IPS-NIHi11 (cell line): ENCODE measurements at regions not wholly inside any gene's neighbourhood (a gene's known extent, or its start where the extent isn't known, plus 50 kb on each side); places are given as distances from the start of the nearest gene placed in this dataset.
"Not testable (repeated sequence)": the region's sequence is repeated elsewhere in the genome, so short reads cannot be mapped to it uniquely, and the experiment has no call there.

Experiments
- DNase-seq: peaks from one replicate; pipeline ENCODE4 v3.0.0; 2012; ENCODE audit warnings: mixed read lengths, low spot score

DNA sequence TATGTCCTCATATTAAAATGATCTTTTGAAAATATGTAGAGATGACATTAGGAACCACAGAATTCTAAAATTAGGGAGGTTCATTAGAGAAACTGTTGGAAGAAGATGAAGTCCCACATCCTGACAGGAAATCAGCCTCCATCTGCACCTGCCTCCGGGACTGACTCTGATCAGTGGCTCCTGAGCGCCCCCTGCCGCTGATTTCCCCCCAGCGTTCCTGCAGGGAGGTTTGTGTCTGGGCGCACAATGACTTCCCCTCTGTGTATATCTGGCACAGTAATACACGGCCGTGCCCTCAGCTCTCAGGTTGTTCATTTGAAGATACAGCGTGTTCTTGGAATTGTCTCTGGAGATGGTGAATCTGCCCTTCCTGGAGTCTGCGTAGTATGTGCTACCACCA is 883.8 kb downstream of the TMEM121 start:
- not testable (repeated sequence) for DNase-seq

GRCh38 chr14:106414464-106414863 is 888.1 kb downstream of the TMEM121 start:
- DNase-seq, result no peak

GRCh38 chr14:106417224-106418049 is 891.1 kb downstream of the TMEM121 start:
- no peak for DNase-seq

- DNase-seq, result no peak
These were observed 893.1 kb downstream of the TMEM121 start for GRCh38 chr14:106419376-106419965.

GRCh38 chr14:106421431-106422033 is 895.1 kb downstream of the TMEM121 start:
- DNase-seq, result not testable (repeated sequence)

DNA sequence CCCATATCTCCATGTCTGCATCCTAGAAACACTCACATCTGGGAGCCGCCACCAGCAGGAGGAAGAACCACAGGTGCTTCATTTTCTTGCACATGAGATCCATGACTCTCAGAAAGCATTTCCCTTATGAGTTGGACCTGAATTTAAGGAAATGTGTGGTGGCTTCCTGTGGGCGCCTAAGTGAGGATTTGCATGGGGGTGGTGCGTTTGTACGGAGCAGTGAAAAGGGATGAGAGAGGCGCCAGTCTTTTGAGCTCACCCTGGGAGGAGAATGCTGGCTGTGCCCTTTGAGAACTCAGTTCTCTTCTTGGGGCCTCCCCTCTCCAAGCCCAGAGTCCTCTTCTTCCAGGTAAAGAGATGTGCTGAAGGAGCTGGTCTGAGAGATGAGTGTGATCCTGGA is 895.7 kb downstream of the TMEM121 start:
- DNase-seq, result no peak

DNA sequence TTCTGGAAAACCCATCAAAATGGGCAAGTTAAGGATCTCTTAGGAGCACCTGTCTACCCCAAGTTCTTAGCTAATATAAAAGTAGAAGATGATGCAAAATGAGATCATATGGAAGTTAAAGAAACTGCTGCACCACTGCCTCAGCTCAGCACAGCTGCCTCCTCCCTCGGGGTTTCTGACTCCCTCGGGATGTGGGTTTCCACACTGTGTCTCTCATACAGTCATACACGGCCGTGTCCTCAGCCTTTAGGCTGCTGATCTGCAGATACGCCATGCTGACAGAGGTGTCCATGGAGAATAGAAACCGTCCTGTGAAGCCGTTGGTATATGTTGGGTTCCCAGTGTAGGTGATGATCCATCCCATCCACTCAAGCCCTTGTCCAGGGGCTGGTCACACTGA is 898.8 kb downstream of the TMEM121 start:
- DNase-seq, result not testable (repeated sequence)

DNA sequence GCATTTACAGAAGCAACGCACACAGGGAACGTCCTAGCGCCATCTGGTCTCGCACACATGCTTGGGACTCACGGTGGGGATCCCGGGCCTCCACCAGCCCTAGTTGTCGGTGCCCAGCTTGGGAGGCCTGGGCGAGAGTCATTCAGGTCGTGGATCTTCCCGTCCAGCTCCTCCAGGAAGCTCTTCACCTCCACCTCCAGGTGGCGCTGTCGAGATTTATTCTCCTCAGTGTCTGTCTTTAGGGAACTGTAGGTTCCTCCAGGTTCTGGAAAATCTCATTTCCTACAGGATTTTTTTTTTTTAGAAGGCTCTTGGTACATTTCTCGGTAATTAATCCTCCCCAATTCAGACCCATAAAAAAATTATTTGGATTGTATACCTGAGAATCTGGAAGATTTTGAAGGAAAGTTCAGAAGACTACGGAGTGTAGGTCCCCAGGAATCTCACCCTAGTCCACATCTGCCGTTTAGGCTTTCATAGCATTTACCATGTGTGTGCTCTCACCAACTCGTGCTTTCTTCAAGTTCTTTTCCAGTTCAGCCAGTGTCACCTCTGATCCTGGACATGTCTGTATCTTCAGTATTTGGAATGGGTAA is 910.0 kb downstream of the TMEM121 start:
- DNase-seq, result peak; percentile 22

GRCh38 chr14:106442857-106443256 is 916.5 kb downstream of the TMEM121 start:
- no peak for DNase-seq

DNA sequence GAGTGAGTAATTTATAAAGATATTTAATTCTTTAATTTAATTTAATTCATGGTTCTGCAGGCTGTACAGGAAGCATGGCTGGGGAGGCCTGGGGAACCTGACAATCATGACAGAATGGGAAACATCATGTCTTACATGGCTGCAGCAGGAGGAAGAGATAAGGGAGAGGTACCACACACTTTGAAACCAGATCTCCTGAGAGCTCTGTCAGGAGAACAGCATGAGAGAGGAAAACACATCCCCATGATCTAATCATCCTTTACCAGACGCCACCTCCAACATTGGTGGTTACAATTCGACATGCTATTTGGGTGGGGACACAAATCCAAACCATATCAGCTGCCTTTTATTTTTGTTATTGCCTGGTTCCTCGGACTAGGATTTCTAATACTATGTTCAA is 928.6 kb downstream of the TMEM121 start:
- DNase-seq, result no peak

DNA sequence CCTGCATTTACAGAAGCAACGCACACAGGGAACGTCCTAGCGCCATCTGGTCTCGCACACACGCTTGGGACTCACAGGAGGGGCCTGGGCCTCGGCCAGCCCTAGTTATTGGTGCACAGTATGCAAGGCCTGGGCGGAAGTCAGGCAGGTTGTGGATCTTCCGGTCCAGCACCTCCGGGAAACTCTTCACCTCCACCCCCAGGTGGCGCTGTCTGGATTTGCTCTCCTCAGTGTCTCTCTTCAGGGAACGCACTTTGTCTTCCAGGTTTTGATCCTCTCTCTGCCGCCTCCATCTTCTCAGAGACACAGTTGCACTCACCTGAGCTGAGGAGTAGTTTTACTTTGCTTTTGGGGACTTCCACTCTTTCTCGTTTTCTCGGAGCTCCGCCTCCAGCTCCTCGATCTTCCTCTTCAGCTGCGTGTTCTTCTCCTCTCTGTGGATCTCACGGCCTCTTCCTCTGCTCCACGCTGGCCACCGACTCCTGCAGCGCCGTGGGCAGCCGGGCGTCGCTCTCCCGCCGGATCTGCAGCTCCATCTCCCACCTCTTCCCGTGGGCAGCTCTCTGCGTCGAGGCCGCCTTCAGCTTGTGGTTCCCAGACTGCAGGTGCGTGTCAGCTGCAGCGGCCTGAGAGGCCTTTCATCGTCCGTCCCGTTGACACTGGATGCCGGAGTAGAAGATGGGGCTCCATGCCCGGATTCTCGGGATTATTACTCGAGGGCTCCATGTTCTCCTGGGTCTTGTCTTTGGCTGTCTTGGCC is 933.8 kb downstream of the TMEM121 start:
- peak; percentile 25 for DNase-seq

DNA sequence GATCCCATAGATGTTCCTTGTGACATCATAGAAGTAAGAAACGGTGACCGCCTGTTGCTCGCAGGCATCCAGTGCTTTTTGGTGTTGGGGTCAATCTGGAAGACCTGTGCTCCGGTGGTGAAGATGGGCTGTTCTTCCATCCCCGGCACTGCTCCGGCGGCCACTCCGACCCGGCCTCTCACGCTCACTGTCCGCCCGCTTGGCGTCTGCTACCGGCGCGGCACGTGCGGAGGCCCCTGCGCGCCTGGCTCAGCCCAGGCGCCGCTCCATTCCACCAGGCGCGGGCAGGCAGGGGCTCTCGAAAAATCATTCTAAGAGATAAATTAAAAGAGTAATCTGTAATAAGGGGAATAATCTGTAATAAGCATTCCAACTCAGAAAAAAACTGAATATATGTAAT is 934.5 kb downstream of the TMEM121 start:
- no peak for DNase-seq

DNA sequence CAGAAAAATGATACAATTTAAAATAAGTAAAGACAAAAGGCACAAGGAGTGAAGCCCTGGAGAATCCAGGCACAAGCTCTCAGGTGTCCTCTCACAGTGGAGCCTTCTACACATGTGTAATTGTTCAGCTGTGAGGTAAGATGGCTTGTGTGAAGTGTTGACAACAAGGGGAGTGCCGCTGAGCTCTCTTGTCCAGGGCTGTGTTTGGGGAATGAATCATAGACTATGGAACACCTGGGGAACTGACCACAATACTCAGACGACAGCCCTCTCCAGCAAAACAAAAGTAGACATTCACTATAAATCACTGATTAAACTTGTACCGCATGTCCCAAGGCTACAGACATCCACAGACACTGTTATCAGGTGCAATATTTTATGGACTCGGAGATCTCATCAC is 940.1 kb downstream of the TMEM121 start:
- DNase-seq, result not testable (repeated sequence)

DNA sequence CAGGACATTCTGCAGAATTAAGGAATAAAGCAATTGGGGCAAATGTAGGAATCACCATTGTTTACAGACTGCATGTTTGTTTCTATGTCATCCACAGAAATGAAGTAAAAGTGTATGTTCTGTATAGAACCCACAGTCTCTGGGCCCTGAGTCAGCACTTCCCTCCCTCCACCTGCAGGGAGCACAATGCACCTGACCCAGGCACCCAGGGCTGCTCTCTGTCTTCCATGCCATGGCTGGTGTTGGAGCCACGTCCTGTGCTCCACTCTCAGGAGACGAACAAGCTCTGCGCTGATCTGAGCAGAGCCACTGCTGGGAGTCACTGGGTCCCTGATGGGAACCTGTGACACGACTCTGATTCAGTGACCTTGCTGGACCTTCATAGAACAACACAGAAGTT is 942.5 kb downstream of the TMEM121 start:
- not testable (repeated sequence) for DNase-seq

- not testable (repeated sequence) for DNase-seq
These were observed 943.6 kb downstream of the TMEM121 start for GRCh38 chr14:106470028-106470427.

GRCh38 chr14:106474261-106475028 is 948.1 kb downstream of the TMEM121 start:
- DNase-seq, result not testable (repeated sequence)

- DNase-seq, result not testable (repeated sequence)
These were observed 948.8 kb downstream of the TMEM121 start for GRCh38 chr14:106475214-106475613.

GRCh38 chr14:106477600-106477999 is 951.2 kb downstream of the TMEM121 start:
- DNase-seq, result not testable (repeated sequence)

GRCh38 chr14:106480287-106480686 is 953.9 kb downstream of the TMEM121 start:
- DNase-seq, result not testable (repeated sequence)

DNA sequence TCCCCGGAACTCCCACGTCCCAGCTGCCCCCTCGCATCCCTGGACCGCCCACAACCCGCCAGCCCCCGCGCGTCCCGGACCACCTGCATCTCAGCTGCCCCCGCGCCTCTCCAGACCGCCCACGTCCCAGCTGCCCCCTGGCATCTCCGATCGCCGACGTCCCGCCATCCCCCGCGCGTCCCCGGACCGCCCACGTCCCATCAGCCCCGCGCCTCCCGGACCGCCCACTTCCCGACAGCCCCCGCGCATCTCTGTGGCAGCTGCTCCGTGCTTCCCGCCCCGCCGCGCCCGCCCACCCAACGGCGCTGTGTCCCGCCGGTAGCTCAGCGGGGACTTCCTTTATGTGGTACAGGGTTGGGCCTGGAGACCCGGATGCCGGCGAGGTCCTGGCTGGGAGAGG is 955.8 kb downstream of the TMEM121 start:
- not testable (repeated sequence) for DNase-seq

DNA sequence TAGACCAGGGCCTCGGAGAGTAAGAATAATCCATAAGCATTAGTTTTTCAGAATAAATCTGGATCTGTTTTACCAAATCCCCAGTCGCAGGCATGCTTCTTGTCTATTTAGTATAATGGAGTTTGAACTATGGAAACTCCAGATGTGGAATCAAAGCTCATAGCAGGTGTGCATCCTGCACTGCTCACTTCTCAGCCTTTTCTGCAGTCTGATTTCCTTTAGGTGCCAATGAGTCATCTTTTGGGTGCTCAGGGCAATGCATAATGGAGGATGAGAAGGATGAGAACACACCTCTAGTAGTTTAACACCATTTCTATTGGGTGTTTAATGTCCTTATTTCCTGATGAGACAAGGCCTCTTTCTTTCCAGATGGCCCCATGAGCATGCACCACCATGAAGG is 961.2 kb downstream of the TMEM121 start:
- DNase-seq, result no peak
